Stomach smooth muscle (tissue), 2 donors: ENCODE measurements at regions not wholly inside any gene's neighbourhood (a gene's known extent, or its start where the extent isn't known, plus 50 kb on each side); places are given as distances from the start of the nearest gene placed in this dataset.
"Not testable (repeated sequence)": the region's sequence is repeated elsewhere in the genome, so short reads cannot be mapped to it uniquely, and the experiment has no call there.

Experiments used
- H3K27ac ChIP-seq: one replicate; pipeline ENCODE4 v1.7.0; 2013; ENCODE audit warnings: mild to moderate bottlenecking, low read length, inconsistent platforms
- H3K27me3 ChIP-seq, 2 donors: one replicate each; pipeline ENCODE4 v1.7.0; 2013; ENCODE audit warnings: low read length in 2 of 2; ENCODE audit not compliant: insufficient read depth in 2 of 2, control insufficient read depth in 1 of 2
- H3K36me3 ChIP-seq, 2 donors: one replicate each; pipeline ENCODE4 v1.7.0; 2013; ENCODE audit warnings: low read length in 2 of 2; ENCODE audit not compliant: control insufficient read depth in 2 of 2, insufficient read depth in 2 of 2
- H3K4me1 ChIP-seq: one replicate; pipeline ENCODE4 v1.7.0; 2013; ENCODE audit warnings: low read length; ENCODE audit not compliant: control insufficient read depth, insufficient read depth
- H3K4me3 ChIP-seq, 2 donors: one replicate each; pipeline ENCODE4 v1.7.0; 2013; ENCODE audit warnings: low read length in 2 of 2
- H3K9ac ChIP-seq, 2 donors: one replicate each; pipeline ENCODE4 v1.7.0; 2013; ENCODE audit warnings: low read length in 2 of 2, mild to moderate bottlenecking in 1 of 2
- H3K9me3 ChIP-seq, 2 donors: one replicate each; pipeline ENCODE4 v1.7.0; 2013; ENCODE audit warnings: low read length in 2 of 2; ENCODE audit not compliant: control insufficient read depth in 2 of 2
- donor health status: healthy.
- donor health status: Pancreatic carcinoma.

GRCh38 chr6:156219973-156220372 lies 557.2 kb upstream of the ARID1B start:
- Histone ChIP-seq H3K4me1 (no peaks in the 10 kb centered on the region), H3K27me3 (no peaks in the 10 kb centered on the region), H3K9me3 (peaks cover 0 to 4% of the 10 kb centered on the region in 2 donors), H3K36me3 (no peaks in the 10 kb centered on the region), H3K27ac (no peak overlapping the region), H3K4me3 (no peak overlapping the region), H3K9ac (no peak overlapping the region)

- H3K27ac ChIP-seq, result no peak overlapping the region
- H3K4me3 ChIP-seq, result no peak overlapping the region
- H3K9ac ChIP-seq, result no peak overlapping the region
- H3K36me3 ChIP-seq, result no peaks in the 10 kb centered on the region
- H3K4me1 ChIP-seq, result no peaks in the 10 kb centered on the region
- no peaks in the 10 kb centered on the region for H3K27me3 ChIP-seq
- no peaks in the 10 kb centered on the region for H3K9me3 ChIP-seq
Measured at GRCh38 chr6:156205678-156206077, 571.5 kb upstream of the ARID1B start.

DNA sequence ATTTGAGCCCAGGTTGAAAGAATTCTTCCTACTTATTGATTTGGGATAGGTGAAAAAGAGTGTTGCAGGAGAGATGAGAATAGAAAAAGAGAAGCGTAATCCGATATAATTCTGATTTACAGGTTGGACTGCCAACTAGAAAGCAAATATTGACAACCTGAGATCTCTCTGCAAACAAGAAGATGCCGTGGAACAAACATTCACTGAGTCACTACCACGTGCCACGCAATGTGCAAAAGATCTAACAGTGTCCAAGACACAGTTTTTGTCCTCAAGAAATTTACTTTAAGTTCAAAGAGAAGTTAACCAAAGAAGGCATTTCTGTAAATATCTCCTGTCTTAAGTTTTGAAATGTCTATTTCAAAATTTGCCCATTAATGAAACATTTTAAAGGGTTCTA lies 578.0 kb upstream of the ARID1B start:
- no peaks in the 10 kb centered on the region for H3K36me3 ChIP-seq

GRCh38 chr6:156197513-156197912 lies 579.7 kb upstream of the ARID1B start:
- Histone ChIP-seq H3K4me1 (no peaks in the 10 kb centered on the region), H3K36me3 (no peaks in the 10 kb centered on the region), H3K4me3 (no peak overlapping the region), H3K27ac (no peak overlapping the region), H3K27me3 (no peaks in the 10 kb centered on the region), H3K9me3 (no peaks in the 10 kb centered on the region), H3K9ac (no peak overlapping the region)

More for the DNA sequence above, 578.0 kb upstream of the ARID1B start:
- H3K9ac ChIP-seq, result no peak overlapping the region
- H3K9me3 ChIP-seq, result no peaks in the 10 kb centered on the region
- H3K27ac ChIP-seq, result no peak overlapping the region
- no peaks in the 10 kb centered on the region for H3K27me3 ChIP-seq
- H3K4me3 ChIP-seq, result no peak overlapping the region
- H3K4me1 ChIP-seq, result no peaks in the 10 kb centered on the region

DNA sequence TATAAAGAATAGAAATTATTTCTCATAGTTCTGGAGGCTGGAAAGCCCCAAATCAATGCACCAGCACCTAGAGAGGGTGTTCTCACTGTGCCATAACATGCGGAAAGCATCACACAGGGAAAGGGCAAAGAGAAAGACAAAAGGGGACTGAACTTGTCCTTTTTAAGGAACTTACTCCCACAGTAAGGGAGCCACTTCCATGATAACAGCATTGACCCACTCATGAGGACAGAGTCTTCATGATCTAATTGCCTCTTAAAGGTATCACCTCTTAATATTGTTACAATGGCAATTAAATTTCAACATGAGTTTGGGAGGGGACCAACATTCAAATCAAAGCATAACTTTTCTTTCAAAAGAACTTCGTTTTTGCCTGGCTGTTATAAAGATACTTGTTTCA lies 582.2 kb upstream of the ARID1B start:
- Histone ChIP-seq H3K9me3 (no peaks in the 10 kb centered on the region), H3K36me3 (no peaks in the 10 kb centered on the region), H3K4me3 (no peak overlapping the region), H3K9ac (no peak overlapping the region), H3K27ac (no peak overlapping the region), H3K4me1 (no peaks in the 10 kb centered on the region), H3K27me3 (no peaks in the 10 kb centered on the region)

- Histone ChIP-seq H3K9me3 (no peaks in the 10 kb centered on the region), H3K27ac (no peak overlapping the region), H3K4me1 (no peaks in the 10 kb centered on the region), H3K9ac (no peak overlapping the region), H3K4me3 (no peak overlapping the region), H3K36me3 (no peaks in the 10 kb centered on the region), H3K27me3 (no peaks in the 10 kb centered on the region)
Measured at GRCh38 chr6:156193381-156193780, 583.8 kb upstream of the ARID1B start.

- no peaks in the 10 kb centered on the region for H3K9me3 ChIP-seq
- no peaks in the 10 kb centered on the region for H3K27me3 ChIP-seq
- H3K4me3 ChIP-seq, result no peak overlapping the region
- H3K9ac ChIP-seq, result no peak overlapping the region
- no peaks in the 10 kb centered on the region for H3K36me3 ChIP-seq
- H3K27ac ChIP-seq, result no peak overlapping the region
- no peaks in the 10 kb centered on the region for H3K4me1 ChIP-seq
Measured at GRCh38 chr6:156191895-156192294, 585.3 kb upstream of the ARID1B start.

GRCh38 chr6:156191390-156191789 lies 585.8 kb upstream of the ARID1B start:
- not testable (repeated sequence) for H3K4me1 ChIP-seq, H3K9ac ChIP-seq, H3K36me3 ChIP-seq, H3K27me3 ChIP-seq, H3K9me3 ChIP-seq, H3K4me3 ChIP-seq, H3K27ac ChIP-seq

DNA sequence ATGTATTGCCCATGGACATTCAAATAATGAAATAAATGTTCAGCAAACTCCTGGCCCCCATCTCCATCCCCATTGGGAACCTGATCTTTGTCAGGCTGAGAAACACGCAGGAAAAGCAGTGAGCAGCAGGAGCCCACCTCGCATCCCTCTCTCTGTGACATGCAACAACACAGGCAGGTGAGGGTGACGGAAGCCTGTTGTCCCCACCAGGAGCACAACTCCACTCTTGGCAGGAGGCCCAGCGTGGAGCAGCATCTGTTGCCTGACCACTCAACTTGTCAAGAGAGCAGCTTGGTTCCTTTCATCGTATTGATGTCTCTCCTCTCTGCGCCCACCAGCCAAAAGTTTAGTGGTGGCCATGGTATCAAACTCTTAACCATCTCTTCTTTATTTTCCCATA lies 586.9 kb upstream of the ARID1B start:
- no peak overlapping the region for H3K4me3 ChIP-seq
- H3K9ac ChIP-seq, result no peak overlapping the region
- no peaks in the 10 kb centered on the region for H3K27me3 ChIP-seq

GRCh38 chr6:156189714-156190113 lies 587.5 kb upstream of the ARID1B start:
- Histone ChIP-seq H3K4me1 (no peaks in the 10 kb centered on the region), H3K27me3 (no peaks in the 10 kb centered on the region), H3K4me3 (no peak overlapping the region), H3K9ac (no peak overlapping the region), H3K9me3 (no peaks in the 10 kb centered on the region), H3K27ac (no peak overlapping the region), H3K36me3 (no peaks in the 10 kb centered on the region)

More for the DNA sequence above, 586.9 kb upstream of the ARID1B start:
- no peaks in the 10 kb centered on the region for H3K4me1 ChIP-seq
- no peaks in the 10 kb centered on the region for H3K9me3 ChIP-seq
- no peak overlapping the region for H3K27ac ChIP-seq
- H3K36me3 ChIP-seq, result no peaks in the 10 kb centered on the region

DNA sequence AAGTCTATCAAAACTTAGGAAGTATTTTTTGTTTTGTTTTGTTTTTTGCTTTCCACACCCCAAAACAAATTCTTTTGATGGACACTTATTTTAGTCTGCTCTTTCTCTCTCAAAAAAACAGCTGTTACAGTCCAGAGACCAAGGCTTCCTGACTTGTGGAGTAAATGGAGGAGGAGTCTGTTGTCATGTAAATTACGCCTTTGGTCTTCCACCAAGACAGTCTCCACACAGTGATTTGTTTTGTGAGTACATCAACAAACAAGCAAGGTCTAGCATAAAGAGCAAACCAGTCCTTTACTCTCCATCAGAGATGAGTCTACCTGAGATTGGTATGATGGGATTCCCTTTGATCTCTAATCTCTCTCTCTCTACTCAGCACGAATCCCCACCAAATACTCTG lies 588.0 kb upstream of the ARID1B start:
- Histone ChIP-seq H3K4me3 (no peak overlapping the region), H3K27ac (no peak overlapping the region), H3K9ac (no peak overlapping the region), H3K27me3 (no peaks in the 10 kb centered on the region), H3K36me3 (no peaks in the 10 kb centered on the region), H3K9me3 (no peaks in the 10 kb centered on the region), H3K4me1 (no peaks in the 10 kb centered on the region)

DNA sequence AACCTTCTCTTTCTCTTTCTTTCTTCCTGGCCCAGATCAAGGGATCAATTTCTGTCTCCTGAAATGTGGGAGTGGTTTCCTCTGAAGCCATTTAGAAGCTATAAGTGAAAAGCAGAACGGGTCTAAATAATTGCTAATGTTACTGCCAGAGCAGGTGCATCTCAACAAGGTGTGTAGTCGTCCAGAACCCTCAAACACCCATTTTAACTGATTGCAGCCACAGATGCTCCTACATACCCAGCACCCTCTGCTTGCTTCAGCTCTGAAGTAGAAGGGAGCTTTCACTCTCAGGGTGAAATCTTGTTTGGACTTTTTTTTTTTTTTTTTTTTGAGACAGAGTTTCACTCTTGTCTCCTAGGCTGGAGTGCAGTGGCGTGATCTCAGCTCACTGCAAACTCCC lies 592.1 kb upstream of the ARID1B start:
- H3K4me3 ChIP-seq, result no peak overlapping the region
- H3K36me3 ChIP-seq, result no peaks in the 10 kb centered on the region
- no peaks in the 10 kb centered on the region for H3K9me3 ChIP-seq
- no peaks in the 10 kb centered on the region for H3K27me3 ChIP-seq
- no peak overlapping the region for H3K9ac ChIP-seq
- no peak overlapping the region for H3K27ac ChIP-seq
- H3K4me1 ChIP-seq, result no peaks in the 10 kb centered on the region
